ENCODE measurements at regions not wholly inside any gene's neighbourhood (a gene's known extent, or its start where the extent isn't known, plus 50 kb on each side); places are given as distances from the start of the nearest gene placed in this dataset.

- TF ChIP-seq CTCF (IDR thresholded peaks at IDR 0.05) (no peak), POLR2A (IDR thresholded peaks at IDR 0.05) (no peak)
Observed at GRCh38 chr12:70120970-70121369, 122.3 kb upstream of the CNOT2 start.

Measured in lower leg skin (tissue), 3 donors.